ENCODE measurements at regions not wholly inside any gene's neighbourhood (a gene's known extent, or its start where the extent isn't known, plus 50 kb on each side); places are given as distances from the start of the nearest gene placed in this dataset.

GRCh38 chr3:174438501-174439145 is 420.5 kb upstream of the NAALADL2 start:
- no peaks in the 10 kb centered on the region for H3K9me3 ChIP-seq (ENCODE audit: control insufficient read depth, insufficient read depth, low read length)
- H3K4me3 ChIP-seq (ENCODE audit: low read depth, low read length): no peak overlapping the region
- H3K27me3 ChIP-seq (ENCODE audit: control insufficient read depth, insufficient read depth, low read length): no peaks in the 10 kb centered on the region
- no peaks in the 10 kb centered on the region for H3K36me3 ChIP-seq (ENCODE audit: control insufficient read depth, insufficient read depth, low read length)
- H3K4me1 ChIP-seq (ENCODE audit: control insufficient read depth, insufficient read depth, low read length): peaks cover 7% of the 10 kb centered on the region
- no peak overlapping the region for H3K9ac ChIP-seq (ENCODE audit: low read depth, low read length)

DNA sequence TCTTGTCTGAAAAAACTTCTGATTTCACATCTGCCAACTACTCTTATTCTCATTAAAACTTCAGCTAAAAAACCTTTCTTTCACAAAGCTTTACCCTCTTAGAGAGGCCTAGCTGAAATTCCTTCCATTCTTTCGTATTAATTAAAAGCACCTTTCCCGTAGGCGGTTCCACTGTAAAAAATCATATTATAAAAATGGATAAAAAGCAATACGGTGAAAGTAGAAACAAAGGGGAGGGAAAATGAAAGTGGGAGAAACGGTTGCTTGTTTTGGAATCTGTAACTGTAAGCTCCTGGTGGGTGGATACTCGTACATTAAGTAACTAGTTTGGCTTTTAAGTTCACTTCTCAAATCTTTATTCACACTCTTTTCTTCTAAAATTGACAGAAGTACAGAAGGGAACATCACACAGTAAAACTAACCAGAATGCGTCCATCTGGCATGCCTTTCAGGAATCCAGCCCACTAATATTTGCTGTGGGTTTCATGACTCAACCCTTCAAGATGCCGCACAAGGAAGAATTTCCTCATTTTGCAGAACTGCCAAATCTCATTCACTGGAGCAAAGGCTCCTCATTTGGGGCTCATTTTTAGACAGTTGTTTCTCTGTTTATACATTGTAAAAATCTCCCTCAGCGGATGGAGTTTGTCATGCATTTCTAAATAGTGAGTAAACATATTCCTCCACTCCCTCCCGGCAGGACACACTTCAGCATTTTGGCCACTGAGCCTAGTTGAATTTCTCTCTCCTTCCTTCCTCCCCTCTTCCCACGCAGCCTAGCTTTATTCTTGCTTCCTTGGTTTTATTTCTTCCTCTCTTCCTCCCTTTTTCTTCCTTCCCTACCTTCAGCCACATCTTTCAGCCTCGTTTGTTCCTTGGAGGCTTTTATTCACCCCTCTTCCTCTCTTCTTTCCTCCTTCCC is 419.5 kb upstream of the NAALADL2 start:
- H3K4me1 ChIP-seq (ENCODE audit: control insufficient read depth, insufficient read depth, low read length): peaks cover 7% of the 10 kb centered on the region
- H3K36me3 ChIP-seq (ENCODE audit: control insufficient read depth, insufficient read depth, low read length): no peaks in the 10 kb centered on the region
- H3K9me3 ChIP-seq (ENCODE audit: control insufficient read depth, insufficient read depth, low read length): no peaks in the 10 kb centered on the region
- H3K27me3 ChIP-seq (ENCODE audit: control insufficient read depth, insufficient read depth, low read length): no peaks in the 10 kb centered on the region
- H3K4me3 ChIP-seq (ENCODE audit: low read depth, low read length): peak overlapping the region; percentile 74
- no peak overlapping the region for H3K9ac ChIP-seq (ENCODE audit: low read depth, low read length)

DNA sequence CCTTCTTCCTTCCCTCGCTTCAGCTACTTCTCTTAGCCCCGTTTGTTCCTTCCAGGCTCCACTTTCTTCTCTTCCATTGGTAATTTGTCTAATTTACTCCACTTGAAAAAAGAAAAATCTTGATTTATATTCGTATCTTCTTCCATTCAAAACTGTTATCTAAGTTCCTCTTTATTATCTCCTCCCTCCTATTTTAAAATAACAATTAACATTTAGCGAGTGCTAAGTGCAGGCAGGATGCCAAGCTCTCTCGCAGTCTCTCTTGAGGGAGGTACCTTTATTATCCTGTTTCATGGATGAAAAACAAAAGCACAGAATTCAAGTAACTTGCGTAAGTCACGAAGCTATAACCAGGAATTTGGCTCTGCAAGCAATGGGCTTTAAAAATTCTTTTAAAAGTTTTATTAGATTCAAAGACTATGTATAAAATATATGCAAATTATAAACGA is 418.9 kb upstream of the NAALADL2 start:
- no peaks in the 10 kb centered on the region for H3K27me3 ChIP-seq (ENCODE audit: control insufficient read depth, insufficient read depth, low read length)
- no peak overlapping the region for H3K9ac ChIP-seq (ENCODE audit: low read depth, low read length)
- no peaks in the 10 kb centered on the region for H3K9me3 ChIP-seq (ENCODE audit: control insufficient read depth, insufficient read depth, low read length)
- no peaks in the 10 kb centered on the region for H3K36me3 ChIP-seq (ENCODE audit: control insufficient read depth, insufficient read depth, low read length)
- peaks cover 7% of the 10 kb centered on the region for H3K4me1 ChIP-seq (ENCODE audit: control insufficient read depth, insufficient read depth, low read length)
- peak overlapping the region; percentile 74 for H3K4me3 ChIP-seq (ENCODE audit: low read depth, low read length)

GRCh38 chr3:174440741-174441587 is 418.2 kb upstream of the NAALADL2 start:
- peak overlapping the region; percentile 66 for H3K9ac ChIP-seq (ENCODE audit: low read depth, low read length)
- peak overlapping the region; percentile 74 for H3K4me3 ChIP-seq (ENCODE audit: low read depth, low read length)
- H3K27me3 ChIP-seq (ENCODE audit: control insufficient read depth, insufficient read depth, low read length): no peaks in the 10 kb centered on the region
- H3K4me1 ChIP-seq (ENCODE audit: control insufficient read depth, insufficient read depth, low read length): peaks cover 7% of the 10 kb centered on the region
- H3K9me3 ChIP-seq (ENCODE audit: control insufficient read depth, insufficient read depth, low read length): no peaks in the 10 kb centered on the region
- H3K36me3 ChIP-seq (ENCODE audit: control insufficient read depth, insufficient read depth, low read length): no peaks in the 10 kb centered on the region

- H3K9ac ChIP-seq (ENCODE audit: low read depth, low read length): peak overlapping the region; percentile 66
- no peaks in the 10 kb centered on the region for H3K27me3 ChIP-seq (ENCODE audit: control insufficient read depth, insufficient read depth, low read length)
These were observed 417.4 kb upstream of the NAALADL2 start for GRCh38 chr3:174441588-174442301.

DNA sequence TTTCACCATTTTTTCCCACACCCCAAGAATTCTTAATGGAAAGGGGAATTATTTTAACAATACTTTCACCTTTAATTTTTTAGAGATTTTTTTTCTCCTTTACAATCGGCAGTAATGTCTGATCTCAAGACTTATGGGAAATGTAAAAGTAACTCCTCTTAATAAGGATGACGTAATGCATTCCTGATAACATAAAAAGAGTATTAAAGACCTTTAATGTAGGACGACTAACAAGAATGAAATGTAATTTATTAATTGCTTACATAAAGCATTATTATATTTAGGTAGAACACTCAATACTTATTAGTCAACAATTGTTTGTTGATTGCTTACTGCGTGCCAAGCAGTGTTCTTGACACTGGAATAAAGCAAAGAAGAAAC is 416.8 kb upstream of the NAALADL2 start:
- H3K27me3 ChIP-seq (ENCODE audit: control insufficient read depth, insufficient read depth, low read length): no peaks in the 10 kb centered on the region
- no peak overlapping the region for H3K4me3 ChIP-seq (ENCODE audit: low read depth, low read length)
- no peak overlapping the region for H3K9ac ChIP-seq (ENCODE audit: low read depth, low read length)

More at GRCh38 chr3:174441588-174442301, 417.4 kb upstream of the NAALADL2 start:
- Histone ChIP-seq H3K9me3 (ENCODE audit: control insufficient read depth, insufficient read depth, low read length) (no peaks in the 10 kb centered on the region), H3K36me3 (ENCODE audit: control insufficient read depth, insufficient read depth, low read length) (no peaks in the 10 kb centered on the region), H3K4me1 (ENCODE audit: control insufficient read depth, insufficient read depth, low read length) (peaks cover 7% of the 10 kb centered on the region), H3K4me3 (ENCODE audit: low read depth, low read length) (peak overlapping the region; percentile 74)

DNA sequence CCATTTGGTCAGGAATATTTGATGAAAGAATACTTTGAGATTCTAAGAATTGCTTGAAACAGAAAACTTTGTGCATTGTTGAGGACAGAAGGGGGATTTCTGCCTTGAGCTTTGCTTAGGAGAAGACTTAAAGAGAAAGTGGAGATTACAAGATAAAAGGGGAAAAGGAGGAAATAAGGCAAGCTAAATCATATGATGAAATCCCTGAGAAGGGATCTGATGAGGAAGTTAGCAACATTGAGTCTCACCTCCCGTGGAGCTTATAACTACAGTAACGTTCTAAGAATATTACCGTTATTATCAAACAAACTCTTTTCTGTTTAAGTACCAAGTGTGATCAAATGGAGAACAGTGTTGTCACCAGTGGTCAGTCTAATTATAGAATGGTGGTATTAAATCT is 414.7 kb upstream of the NAALADL2 start:
- peaks cover 2% of the 10 kb centered on the region for H3K4me1 ChIP-seq (ENCODE audit: control insufficient read depth, insufficient read depth, low read length)
- peaks cover 4% of the 10 kb centered on the region for H3K9me3 ChIP-seq (ENCODE audit: control insufficient read depth, insufficient read depth, low read length)
- H3K4me3 ChIP-seq (ENCODE audit: low read depth, low read length): no peak overlapping the region
- H3K36me3 ChIP-seq (ENCODE audit: control insufficient read depth, insufficient read depth, low read length): no peaks in the 10 kb centered on the region
- H3K27me3 ChIP-seq (ENCODE audit: control insufficient read depth, insufficient read depth, low read length): no peaks in the 10 kb centered on the region
- H3K9ac ChIP-seq (ENCODE audit: low read depth, low read length): no peak overlapping the region

More for the DNA sequence above, 416.8 kb upstream of the NAALADL2 start:
- Histone ChIP-seq H3K4me1 (ENCODE audit: control insufficient read depth, insufficient read depth, low read length) (peaks cover 7% of the 10 kb centered on the region), H3K9me3 (ENCODE audit: control insufficient read depth, insufficient read depth, low read length) (no peaks in the 10 kb centered on the region), H3K36me3 (ENCODE audit: control insufficient read depth, insufficient read depth, low read length) (no peaks in the 10 kb centered on the region)

DNA sequence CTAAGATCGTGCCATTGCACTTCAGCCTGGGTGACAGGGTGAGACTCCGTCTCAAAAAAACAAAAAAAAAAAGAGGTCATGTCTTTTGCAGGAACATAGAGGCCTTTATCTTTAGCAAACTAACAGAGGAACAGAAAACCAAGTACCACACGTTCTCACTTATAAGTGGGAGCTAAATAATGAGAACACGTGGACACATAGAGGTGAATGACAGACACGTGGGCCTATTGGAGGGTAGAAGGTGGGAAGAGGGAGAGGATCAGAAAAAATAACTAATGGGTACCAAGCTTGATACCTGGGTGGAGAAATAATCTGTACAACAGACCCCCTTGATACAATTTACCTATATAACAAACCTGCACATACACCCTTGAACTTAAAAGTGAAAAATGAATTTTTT is 401.4 kb upstream of the NAALADL2 start:
- Histone ChIP-seq H3K9ac (ENCODE audit: low read depth, low read length) (no peak overlapping the region), H3K4me3 (ENCODE audit: low read depth, low read length) (no peak overlapping the region), H3K9me3 (ENCODE audit: control insufficient read depth, insufficient read depth, low read length) (no peaks in the 10 kb centered on the region), H3K36me3 (ENCODE audit: control insufficient read depth, insufficient read depth, low read length) (no peaks in the 10 kb centered on the region), H3K27me3 (ENCODE audit: control insufficient read depth, insufficient read depth, low read length) (no peaks in the 10 kb centered on the region), H3K4me1 (ENCODE audit: control insufficient read depth, insufficient read depth, low read length) (peaks cover under 1% of the 10 kb centered on the region)

GRCh38 chr3:174460831-174461230 is 398.3 kb upstream of the NAALADL2 start:
- H3K27me3 ChIP-seq (ENCODE audit: control insufficient read depth, insufficient read depth, low read length): no peaks in the 10 kb centered on the region
- H3K4me1 ChIP-seq (ENCODE audit: control insufficient read depth, insufficient read depth, low read length): peaks cover 5% of the 10 kb centered on the region
- no peaks in the 10 kb centered on the region for H3K9me3 ChIP-seq (ENCODE audit: control insufficient read depth, insufficient read depth, low read length)
- no peaks in the 10 kb centered on the region for H3K36me3 ChIP-seq (ENCODE audit: control insufficient read depth, insufficient read depth, low read length)
- H3K4me3 ChIP-seq (ENCODE audit: low read depth, low read length): no peak overlapping the region
- no peak overlapping the region for H3K9ac ChIP-seq (ENCODE audit: low read depth, low read length)

GRCh38 chr3:174462916-174463315 is 396.2 kb upstream of the NAALADL2 start:
- peaks cover 5% of the 10 kb centered on the region for H3K4me1 ChIP-seq (ENCODE audit: control insufficient read depth, insufficient read depth, low read length)
- no peak overlapping the region for H3K9ac ChIP-seq (ENCODE audit: low read depth, low read length)
- H3K27me3 ChIP-seq (ENCODE audit: control insufficient read depth, insufficient read depth, low read length): no peaks in the 10 kb centered on the region
- H3K9me3 ChIP-seq (ENCODE audit: control insufficient read depth, insufficient read depth, low read length): no peaks in the 10 kb centered on the region
- no peak overlapping the region for H3K4me3 ChIP-seq (ENCODE audit: low read depth, low read length)
- no peaks in the 10 kb centered on the region for H3K36me3 ChIP-seq (ENCODE audit: control insufficient read depth, insufficient read depth, low read length)

DNA sequence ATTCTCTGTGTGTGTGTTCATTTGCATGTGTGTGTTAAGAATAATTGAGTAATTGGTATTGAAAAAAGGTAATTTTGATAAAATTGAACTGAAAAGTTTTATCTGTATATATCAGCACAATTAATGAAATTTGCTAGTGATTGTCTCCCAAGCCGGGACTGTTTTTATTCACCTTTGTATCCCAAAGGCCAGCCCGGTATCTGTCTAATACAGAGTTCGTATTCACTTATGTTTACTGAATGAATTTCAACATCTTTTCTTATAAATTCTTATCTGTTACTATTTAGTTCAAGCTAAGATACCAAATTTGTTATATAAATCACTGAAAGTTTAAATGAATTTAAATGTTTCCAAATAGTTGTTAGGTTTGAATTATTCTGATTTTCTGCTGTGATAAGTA is 394.0 kb upstream of the NAALADL2 start:
- Histone ChIP-seq H3K36me3 (ENCODE audit: control insufficient read depth, insufficient read depth, low read length) (no peaks in the 10 kb centered on the region), H3K9ac (ENCODE audit: low read depth, low read length) (no peak overlapping the region), H3K27me3 (ENCODE audit: control insufficient read depth, insufficient read depth, low read length) (no peaks in the 10 kb centered on the region), H3K9me3 (ENCODE audit: control insufficient read depth, insufficient read depth, low read length) (no peaks in the 10 kb centered on the region), H3K4me3 (ENCODE audit: low read depth, low read length) (no peak overlapping the region), H3K4me1 (ENCODE audit: control insufficient read depth, insufficient read depth, low read length) (peaks cover 5% of the 10 kb centered on the region)

All from iPS-15b (cell line).